Ovary (tissue), 7 donors: ENCODE measurements at regions not wholly inside any gene's neighbourhood (a gene's known extent, or its start where the extent isn't known, plus 50 kb on each side); places are given as distances from the start of the nearest gene placed in this dataset.

Experiments
- DNase-seq, 5 donors: peaks; one replicate each; pipeline ENCODE4 v3.0.0-alpha.2; 2019 to 2020
- H3K27ac ChIP-seq, 2 donors: fragments of 200-600 bp; one replicate each; pipeline versions ENCODE4 v1.5.1 to v1.8.0; 2019 to 2022
- H3K27me3 ChIP-seq: fragments of 200-600 bp; one replicate; pipeline ENCODE4 v1.8.0; 2022
- H3K36me3 ChIP-seq: fragments of 200-600 bp; sonication (generic); one replicate; pipeline ENCODE4 v1.5.1; 2019
- H3K4me1 ChIP-seq: one replicate; pipeline ENCODE4 v1.8.1; 2013; ENCODE audit warnings: mild to moderate bottlenecking, moderate library complexity; ENCODE audit not compliant: insufficient read depth
- H3K4me3 ChIP-seq: fragments of 200-600 bp; sonication (generic); one replicate; pipeline ENCODE4 v1.5.1; 2017
- H3K9me3 ChIP-seq, 2 donors: fragments of 200-600 bp in 1 of 2; sonication (generic) in 1 of 2; one replicate each; pipeline versions ENCODE4 v1.5.1 to v1.8.1; 2013 to 2019; ENCODE audit warnings: mild to moderate bottlenecking in 1 of 2, moderate library complexity in 1 of 2
- EP300 ChIP-seq: sonication (generic); formaldehyde crosslinking; IDR thresholded peaks from one replicate; pipeline ENCODE4 v1.6.1; 2017; ENCODE audit warnings: antibody characterized with exemption
- POLR2A ChIP-seq: fragments of 450-650 bp; IDR thresholded peaks from one replicate; pipeline ENCODE4 v1.6.1; 2017; ENCODE audit warnings: antibody characterized with exemption, mild to moderate bottlenecking, moderate library complexity
- WGBS, 3 donors: extraction: QIAGEN DNeasy Blood & Tissue Kit in 1 of 3; methylation state at CpG; one replicate each; pipeline versions ENCODE4 v1.1.5 to v1.1.7; 2013 to 2017; 5-methylcytosine and 5-hydroxymethylcytosine counted together
- intact Hi-C, 4 donors: fragments of 100-400 bp; cut with DNase I; formaldehyde crosslinking; loops; one replicate each; pipeline versions ENCODE4 v1.11.0 to v1.15.1; 2022 to 2023
- TF ChIP-seq, protein P1 (sequence below), 3 donors: fragments of 450-650 bp in 2 of 3; fragments of 200-600 bp in 1 of 3; IDR thresholded peaks; one replicate each; pipeline versions ENCODE4 v1.5.1 to v1.8.0; 2016 to 2022; ENCODE audit warnings: antibody characterized with exemption in 3 of 3, mild to moderate bottlenecking in 1 of 3
- donor health status: DM: no; HTN: no; CAD: no; lungs with moderate emphysema.
- donor health status: DM: no; HTN: no; CAD: no.
- donor health status: Bipolar disorder and iron deficiency.
- donor health status: DM: no; HTN: no; CAD: no.
- donor health status: DM: yes; HTN: yes; CAD: no.

DNA sequence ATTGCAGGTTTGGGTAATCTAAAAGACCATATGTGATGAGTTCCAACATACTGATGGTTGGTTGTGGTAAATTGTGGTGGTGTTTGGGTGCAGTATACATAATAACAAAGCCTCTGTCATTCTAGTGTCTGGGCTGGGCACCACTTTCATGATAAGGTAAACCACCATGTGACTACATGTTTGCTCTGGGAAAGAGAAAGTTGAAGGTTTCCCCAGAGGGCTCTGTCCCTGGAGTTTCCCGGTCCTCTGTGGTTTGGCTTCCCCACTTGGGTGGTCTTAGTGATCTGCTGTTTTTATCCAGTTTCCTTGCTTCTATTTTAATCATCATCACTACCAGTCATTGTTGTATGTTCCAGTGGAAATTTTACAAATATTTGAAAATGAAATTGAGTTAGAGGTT lies 55.9 kb upstream of the TSPAN2 start:
- no peak overlapping the region for H3K27ac ChIP-seq
- TF ChIP-seq EP300 (no peak), POLR2A (no peak)
- TF ChIP-seq, protein P1, sequence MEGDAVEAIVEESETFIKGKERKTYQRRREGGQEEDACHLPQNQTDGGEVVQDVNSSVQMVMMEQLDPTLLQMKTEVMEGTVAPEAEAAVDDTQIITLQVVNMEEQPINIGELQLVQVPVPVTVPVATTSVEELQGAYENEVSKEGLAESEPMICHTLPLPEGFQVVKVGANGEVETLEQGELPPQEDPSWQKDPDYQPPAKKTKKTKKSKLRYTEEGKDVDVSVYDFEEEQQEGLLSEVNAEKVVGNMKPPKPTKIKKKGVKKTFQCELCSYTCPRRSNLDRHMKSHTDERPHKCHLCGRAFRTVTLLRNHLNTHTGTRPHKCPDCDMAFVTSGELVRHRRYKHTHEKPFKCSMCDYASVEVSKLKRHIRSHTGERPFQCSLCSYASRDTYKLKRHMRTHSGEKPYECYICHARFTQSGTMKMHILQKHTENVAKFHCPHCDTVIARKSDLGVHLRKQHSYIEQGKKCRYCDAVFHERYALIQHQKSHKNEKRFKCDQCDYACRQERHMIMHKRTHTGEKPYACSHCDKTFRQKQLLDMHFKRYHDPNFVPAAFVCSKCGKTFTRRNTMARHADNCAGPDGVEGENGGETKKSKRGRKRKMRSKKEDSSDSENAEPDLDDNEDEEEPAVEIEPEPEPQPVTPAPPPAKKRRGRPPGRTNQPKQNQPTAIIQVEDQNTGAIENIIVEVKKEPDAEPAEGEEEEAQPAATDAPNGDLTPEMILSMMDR (IDR thresholded peaks at IDR 0.05) = no peak
- H3K4me1 ChIP-seq = peaks cover 1% of the 10 kb centered on the region
- 27 to 43% (median 36%) methylated on average over 1 of the region's 1 CpG for WGBS, 3 donors
- H3K27me3 ChIP-seq = no peaks in the 10 kb centered on the region
- H3K36me3 ChIP-seq = no peaks in the 10 kb centered on the region
- H3K9me3 ChIP-seq = no peaks in the 10 kb centered on the region
- H3K4me3 ChIP-seq = no peak overlapping the region
- no peak for DNase-seq
- intact Hi-C loops = loop anchor here in 1 of 4 donors (10.0 kb wide), 2 partner anchors 120 to 190 kb away; partner anchors contain the start of gene NGF

DNA sequence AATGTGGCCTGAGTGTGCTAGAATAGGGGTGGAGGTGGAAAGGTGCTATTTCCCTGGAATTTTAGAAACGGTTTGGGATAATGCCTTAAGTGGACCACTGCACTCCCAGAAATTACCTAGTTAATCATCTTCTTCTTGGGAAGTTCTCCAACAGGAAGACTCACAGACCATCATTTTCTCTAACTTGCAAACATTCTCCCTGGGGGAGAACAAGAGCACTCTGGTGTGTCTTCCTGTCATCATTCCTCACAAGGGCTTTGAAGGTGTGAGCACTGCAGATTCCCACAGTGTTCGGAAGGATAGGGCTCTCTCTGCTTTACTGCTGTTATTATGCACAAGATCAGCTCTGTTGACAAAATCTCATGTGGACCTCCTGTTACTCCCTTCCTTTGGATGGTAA lies 54.9 kb upstream of the TSPAN2 start:
- TF ChIP-seq, protein P1 (IDR thresholded peaks at IDR 0.05) = no peak
- TF ChIP-seq POLR2A = no peak
- no peak for TF ChIP-seq EP300
- no peak overlapping the region for H3K4me3 ChIP-seq
- no peaks in the 10 kb centered on the region for H3K9me3 ChIP-seq
- no peak for DNase-seq
- 76 to 83% (median 81%) methylated on average over 2 of the region's 2 CpGs for WGBS, 3 donors
- H3K27ac ChIP-seq = no peak overlapping the region
- H3K36me3 ChIP-seq = no peaks in the 10 kb centered on the region
- H3K4me1 ChIP-seq = peaks cover 3% of the 10 kb centered on the region
- H3K27me3 ChIP-seq = no peaks in the 10 kb centered on the region
- intact Hi-C loops = loop anchor here in 3 of 4 donors (5.0 to 10.0 kb wide), 4 partner anchors 121 to 323 kb away; partner anchors contain the start of gene NGF (in 1 of the 3)

DNA sequence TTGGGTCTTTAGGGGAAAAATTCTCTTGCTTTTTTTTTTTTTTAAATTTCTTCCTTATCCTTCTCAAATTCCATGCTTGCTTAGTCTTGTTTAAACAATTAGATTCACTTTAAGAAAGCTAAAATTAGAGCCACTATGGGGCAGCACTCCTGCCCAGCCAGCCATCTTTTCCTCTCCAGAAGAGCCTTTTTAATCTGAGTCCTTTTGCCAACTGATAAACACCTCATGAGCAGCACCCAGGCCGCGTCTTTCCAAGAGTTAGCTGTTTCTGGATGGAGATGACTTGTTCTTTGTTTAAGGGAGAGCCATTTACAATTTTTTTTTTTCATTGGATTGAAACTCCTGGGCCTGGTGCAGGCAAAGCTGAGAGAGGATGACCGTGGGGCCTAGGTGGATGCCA lies 53.3 kb upstream of the TSPAN2 start:
- intact Hi-C loops = loop anchor here in 3 of 4 donors (5.0 to 10.0 kb wide), 4 partner anchors 122 to 325 kb away; partner anchors contain the start of gene NGF (in 1 of the 3)
- Histone ChIP-seq H3K27ac (no peak overlapping the region), H3K4me1 (peaks cover 3% of the 10 kb centered on the region), H3K4me3 (no peak overlapping the region), H3K27me3 (no peaks in the 10 kb centered on the region), H3K36me3 (no peaks in the 10 kb centered on the region), H3K9me3 (no peaks in the 10 kb centered on the region)
- WGBS, 3 donors = 35 to 51% (median 38%) methylated on average over 3 of the region's 3 CpGs
- TF ChIP-seq, protein P1 (IDR thresholded peaks at IDR 0.05) = no peak
- no peak for TF ChIP-seq EP300
- TF ChIP-seq POLR2A = no peak
- peak in 3 of 5 donors; percentile 14 to 47 (median 25) for DNase-seq

DNA sequence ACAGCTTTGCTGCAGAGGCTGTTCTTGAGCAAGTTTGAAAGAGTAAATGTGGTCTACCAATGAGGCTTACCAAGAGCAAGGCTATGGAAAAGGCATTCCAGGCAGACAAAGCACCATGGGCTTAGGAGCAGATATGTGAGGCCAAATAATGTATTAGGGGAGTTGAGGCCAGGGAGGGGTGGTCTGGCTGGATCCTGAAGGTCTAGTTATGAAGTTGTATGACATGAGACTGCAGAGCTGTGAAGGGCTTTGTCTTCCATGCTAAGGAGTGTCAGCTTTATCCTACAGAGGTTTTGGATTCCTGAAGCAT lies 51.8 kb upstream of the TSPAN2 start:
- intact Hi-C loops = loop anchor here in 3 of 4 donors (5.0 to 10.0 kb wide), 4 partner anchors 124 to 326 kb away; partner anchors contain the start of gene NGF (in 1 of the 3)
- Histone ChIP-seq H3K36me3 (no peaks in the 10 kb centered on the region), H3K4me1 (peaks cover 3% of the 10 kb centered on the region), H3K9me3 (no peaks in the 10 kb centered on the region), H3K27ac (no peak overlapping the region), H3K27me3 (no peaks in the 10 kb centered on the region), H3K4me3 (no peak overlapping the region)
- TF ChIP-seq, protein P1 (IDR thresholded peaks at IDR 0.05) = no peak
- no peak for TF ChIP-seq POLR2A
- TF ChIP-seq EP300 = no peak
- DNase-seq = no peak
